ENCODE measurements at regions not wholly inside any gene's neighbourhood (a gene's known extent, or its start where the extent isn't known, plus 50 kb on each side); places are given as distances from the start of the nearest gene placed in this dataset.
"Not testable (repeated sequence)": the region's sequence is repeated elsewhere in the genome, so short reads cannot be mapped to it uniquely, and the experiment has no call there.

- no peak for DNase-seq
Measured at GRCh38 chr18:11506856-11507255, 102.5 kb upstream of the SLC35G4 start.

GRCh38 chr18:11505993-11506392 lies 103.4 kb upstream of the SLC35G4 start:
- no peak for DNase-seq

GRCh38 chr18:11504962-11505361 lies 104.4 kb upstream of the SLC35G4 start:
- no peak for DNase-seq

GRCh38 chr18:11502368-11502767 lies 107.0 kb upstream of the SLC35G4 start:
- DNase-seq, result no peak

- no peak for DNase-seq
Measured at GRCh38 chr18:11501352-11501751, 108.0 kb upstream of the SLC35G4 start.

- DNase-seq, result no peak
Measured at GRCh38 chr18:11500153-11501122, 109.0 kb upstream of the SLC35G4 start.

- no peak for DNase-seq
Measured at GRCh38 chr18:11498821-11499220, 110.6 kb upstream of the SLC35G4 start.

- no peak for DNase-seq
Measured at GRCh38 chr18:11497585-11497984, 111.8 kb upstream of the SLC35G4 start.

GRCh38 chr18:11496526-11497172 lies 112.7 kb upstream of the SLC35G4 start:
- no peak for DNase-seq

GRCh38 chr18:11495441-11495840 lies 114.0 kb upstream of the SLC35G4 start:
- DNase-seq, result no peak

- no peak for DNase-seq
Measured at GRCh38 chr18:11494107-11494506, 115.3 kb upstream of the SLC35G4 start.

- DNase-seq, result no peak
Measured at GRCh38 chr18:11489266-11489899, 120.0 kb upstream of the SLC35G4 start.

- DNase-seq, result no peak
Measured at GRCh38 chr18:11488175-11488574, 121.2 kb upstream of the SLC35G4 start.

GRCh38 chr18:11487390-11487789 lies 122.0 kb upstream of the SLC35G4 start:
- no peak for DNase-seq

GRCh38 chr18:11482271-11482670 lies 127.1 kb upstream of the SLC35G4 start:
- no peak for DNase-seq

- DNase-seq, result no peak
Measured at GRCh38 chr18:11480692-11481091, 128.7 kb upstream of the SLC35G4 start.

- DNase-seq, result not testable (repeated sequence)
Measured at GRCh38 chr18:11479031-11479430, 130.4 kb upstream of the SLC35G4 start.

GRCh38 chr18:11470941-11471340 lies 138.5 kb upstream of the SLC35G4 start:
- no peak for DNase-seq

GRCh38 chr18:11468617-11469016 lies 140.8 kb upstream of the SLC35G4 start:
- DNase-seq, result no peak

- no peak for DNase-seq
Measured at GRCh38 chr18:11468120-11468519, 141.3 kb upstream of the SLC35G4 start.

- no peak for DNase-seq
Measured at GRCh38 chr18:11467611-11468010, 141.8 kb upstream of the SLC35G4 start.

GRCh38 chr18:11464129-11464528 lies 145.3 kb upstream of the SLC35G4 start:
- no peak for DNase-seq

- no peak for DNase-seq
Measured at GRCh38 chr18:11458447-11458846, 150.9 kb upstream of the SLC35G4 start.

GRCh38 chr18:11457853-11458252 lies 151.5 kb upstream of the SLC35G4 start:
- DNase-seq, result not testable (repeated sequence)

All from activated CD8-positive, alpha-beta memory T cell treated with anti-CD3 and anti-CD28 coated beads, Interleukin-2, amount 50 U/mL, for 48 hours (primary cell).